Ishikawa (cell line): ENCODE measurements at regions not wholly inside any gene's neighbourhood (a gene's known extent, or its start where the extent isn't known, plus 50 kb on each side); places are given as distances from the start of the nearest gene placed in this dataset.

Source experiments
- CREB1 ChIP-seq: IDR thresholded peaks from 2 replicates; pipeline ENCODE4 v1.6.1; 2012; ENCODE audit warnings: low read depth
- EP300 ChIP-seq: IDR thresholded peaks from 2 replicates; pipeline ENCODE4 v1.6.1; 2012; ENCODE audit warnings: borderline replicate concordance
- REST ChIP-seq: IDR thresholded peaks from 2 replicates; pipeline ENCODE4 v1.6.1; 2012; ENCODE audit warnings: low read depth, mild to moderate bottlenecking

DNA sequence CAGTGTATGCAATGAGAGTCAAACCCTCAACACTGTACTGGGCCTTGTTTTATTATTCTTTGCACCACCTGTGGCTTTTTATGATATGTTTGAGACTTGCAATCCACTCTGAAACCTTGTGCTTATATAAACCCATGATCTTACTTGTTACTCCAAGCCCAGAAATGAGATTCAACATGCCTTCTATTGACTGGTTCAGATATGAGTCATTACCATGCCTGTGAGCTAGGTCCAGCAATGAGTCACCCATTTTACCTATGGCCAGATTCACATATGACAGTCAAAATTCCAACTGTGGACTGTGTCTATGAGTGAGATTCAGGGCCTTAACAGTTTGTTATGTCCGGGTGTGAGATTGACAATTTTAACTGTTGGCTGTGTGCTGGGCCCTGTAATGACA lies 1846.1 kb downstream of the TP53TG3F start:
- TF ChIP-seq EP300 (no peak), REST (no peak), CREB1 (no peak)
